VCaP (cell line): ENCODE measurements at regions not wholly inside any gene's neighbourhood (a gene's known extent, or its start where the extent isn't known, plus 50 kb on each side); places are given as distances from the start of the nearest gene placed in this dataset.

ENCODE experiments used
- H3K27ac ChIP-seq: fragments of 450-650 bp; 2 replicates; pipeline ENCODE4 v1.5.1; 2017
- TF ChIP-seq, protein P1 (sequence below): fragments of 450-650 bp; conservative IDR thresholded peaks from 2 replicates; pipeline ENCODE4 v1.5.1; 2017; ENCODE audit warnings: mild to moderate bottlenecking, moderate library complexity

DNA sequence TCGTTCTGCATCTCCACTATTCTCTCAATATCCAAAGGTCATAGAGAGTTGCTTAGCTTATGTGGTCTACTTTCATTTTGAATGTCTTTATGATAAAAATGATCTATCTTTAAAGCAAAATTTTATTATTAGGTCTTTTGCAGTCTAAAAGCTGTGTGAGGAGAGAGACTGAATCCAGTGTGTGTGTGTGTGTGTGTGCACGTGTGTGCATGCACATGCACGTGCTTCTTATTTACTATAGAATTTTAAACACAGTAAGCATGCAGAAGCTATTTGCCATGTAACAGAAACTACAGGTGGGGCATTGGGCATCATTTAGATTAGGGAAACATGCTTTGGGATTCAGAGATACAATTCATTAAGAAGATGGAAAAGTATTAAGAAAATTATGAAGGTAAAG, 136.0 kb upstream of the SPRY2 start:
- no peak overlapping the region for H3K27ac ChIP-seq
- TF ChIP-seq, protein P1, sequence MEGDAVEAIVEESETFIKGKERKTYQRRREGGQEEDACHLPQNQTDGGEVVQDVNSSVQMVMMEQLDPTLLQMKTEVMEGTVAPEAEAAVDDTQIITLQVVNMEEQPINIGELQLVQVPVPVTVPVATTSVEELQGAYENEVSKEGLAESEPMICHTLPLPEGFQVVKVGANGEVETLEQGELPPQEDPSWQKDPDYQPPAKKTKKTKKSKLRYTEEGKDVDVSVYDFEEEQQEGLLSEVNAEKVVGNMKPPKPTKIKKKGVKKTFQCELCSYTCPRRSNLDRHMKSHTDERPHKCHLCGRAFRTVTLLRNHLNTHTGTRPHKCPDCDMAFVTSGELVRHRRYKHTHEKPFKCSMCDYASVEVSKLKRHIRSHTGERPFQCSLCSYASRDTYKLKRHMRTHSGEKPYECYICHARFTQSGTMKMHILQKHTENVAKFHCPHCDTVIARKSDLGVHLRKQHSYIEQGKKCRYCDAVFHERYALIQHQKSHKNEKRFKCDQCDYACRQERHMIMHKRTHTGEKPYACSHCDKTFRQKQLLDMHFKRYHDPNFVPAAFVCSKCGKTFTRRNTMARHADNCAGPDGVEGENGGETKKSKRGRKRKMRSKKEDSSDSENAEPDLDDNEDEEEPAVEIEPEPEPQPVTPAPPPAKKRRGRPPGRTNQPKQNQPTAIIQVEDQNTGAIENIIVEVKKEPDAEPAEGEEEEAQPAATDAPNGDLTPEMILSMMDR: no peak

DNA sequence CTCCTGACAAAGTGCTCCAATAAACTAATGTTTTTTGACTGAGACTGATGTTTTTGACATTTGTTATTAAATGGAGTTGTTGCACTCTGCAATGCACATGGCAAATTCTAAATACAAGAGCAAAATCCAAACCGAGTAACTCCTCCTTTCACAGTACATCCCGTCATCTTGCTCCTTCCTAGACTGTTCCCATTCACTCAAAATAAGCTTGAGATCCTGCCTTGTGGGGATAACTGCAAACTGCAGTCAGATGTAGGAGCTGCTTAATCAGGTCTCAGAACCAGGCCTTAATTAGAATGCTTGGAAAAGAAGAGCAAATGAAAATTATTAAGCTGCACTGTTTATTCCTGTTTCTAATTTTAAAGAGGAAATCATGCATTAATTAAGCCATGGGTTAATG, 134.8 kb upstream of the SPRY2 start:
- TF ChIP-seq, protein P1: no peak
- H3K27ac ChIP-seq: no peak overlapping the region

DNA sequence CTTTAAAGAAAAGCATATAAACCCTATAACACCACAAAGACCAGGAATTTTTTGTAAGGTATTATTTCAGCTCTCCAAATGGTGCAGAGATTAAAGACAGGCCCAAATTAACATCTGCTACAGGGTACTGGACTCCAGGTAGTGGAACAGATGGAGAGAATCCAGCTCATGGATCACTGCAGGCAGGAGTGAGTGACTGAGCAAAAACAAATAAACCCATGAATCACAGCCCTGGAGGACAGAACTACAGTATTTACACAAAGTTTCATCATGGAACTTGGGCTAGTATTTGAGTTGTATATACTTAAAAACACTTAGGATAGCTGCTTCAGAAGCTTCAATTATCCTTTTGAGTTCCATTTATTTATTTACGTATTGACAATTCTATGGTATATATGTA, 132.8 kb upstream of the SPRY2 start:
- H3K27ac ChIP-seq: no peak overlapping the region
- TF ChIP-seq, protein P1: no peak

DNA sequence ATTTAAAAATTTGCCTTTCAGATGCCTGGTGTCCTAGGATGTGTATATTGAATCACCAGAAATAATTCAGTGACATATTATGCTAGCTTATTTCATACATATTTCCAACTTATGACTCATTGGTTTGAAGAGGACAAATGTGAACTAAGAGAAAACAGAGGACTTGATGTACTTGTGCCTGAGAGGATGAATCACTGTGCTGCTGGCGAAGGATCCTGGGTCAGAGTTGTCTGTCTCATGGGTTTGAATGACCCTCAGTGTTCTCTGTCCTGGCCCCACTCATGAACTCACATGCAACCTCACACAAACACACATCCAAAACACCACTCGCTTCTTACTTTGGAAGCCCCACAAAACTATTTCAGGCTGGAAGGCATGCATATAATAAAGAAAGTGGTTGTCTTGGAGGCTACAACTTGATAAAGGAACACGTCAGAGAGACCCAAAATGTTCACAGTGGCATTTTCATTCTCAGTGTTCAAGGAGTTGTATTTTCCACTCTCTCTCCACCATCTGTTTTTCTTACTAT, 129.0 kb upstream of the SPRY2 start:
- no peak overlapping the region for H3K27ac ChIP-seq

DNA sequence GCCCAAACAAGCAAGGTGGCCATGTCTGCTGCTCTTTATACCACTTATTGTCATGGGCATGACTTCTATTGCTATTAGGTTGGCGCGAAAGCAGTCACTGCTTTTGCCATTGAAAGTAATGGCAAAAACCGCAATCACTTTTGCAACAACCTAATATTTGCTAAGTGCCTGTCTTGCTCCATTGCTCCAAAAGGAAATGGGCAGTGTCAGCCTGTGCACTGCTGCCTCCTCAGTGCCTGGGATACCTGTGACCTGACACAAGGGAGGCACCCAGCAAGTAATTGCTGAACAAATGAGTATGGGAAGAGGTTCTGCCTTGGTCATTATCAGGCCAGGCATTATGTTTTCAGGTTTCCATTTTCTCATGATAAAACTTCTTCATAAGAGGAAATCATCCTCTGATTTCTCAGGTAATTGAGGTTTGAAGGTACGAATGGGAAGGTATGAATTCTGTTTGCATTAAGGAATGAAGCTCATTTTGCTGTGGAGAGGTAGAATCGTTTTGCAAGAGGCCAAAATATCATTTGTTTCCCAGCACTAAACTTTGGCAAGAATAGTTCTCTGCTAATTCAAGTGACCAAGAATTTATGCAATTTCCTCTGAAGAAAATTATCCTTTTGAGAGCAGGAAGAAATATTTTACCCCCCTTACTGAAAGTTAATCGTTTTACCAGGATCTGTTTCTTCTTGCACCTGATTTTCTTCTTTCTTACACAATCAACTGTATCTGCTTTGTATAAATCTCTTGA, 128.4 kb upstream of the SPRY2 start:
- TF ChIP-seq, protein P1: no peak
- H3K27ac ChIP-seq: no peak overlapping the region

More for the DNA sequence above, 129.0 kb upstream of the SPRY2 start:
- TF ChIP-seq, protein P1: no peak

DNA sequence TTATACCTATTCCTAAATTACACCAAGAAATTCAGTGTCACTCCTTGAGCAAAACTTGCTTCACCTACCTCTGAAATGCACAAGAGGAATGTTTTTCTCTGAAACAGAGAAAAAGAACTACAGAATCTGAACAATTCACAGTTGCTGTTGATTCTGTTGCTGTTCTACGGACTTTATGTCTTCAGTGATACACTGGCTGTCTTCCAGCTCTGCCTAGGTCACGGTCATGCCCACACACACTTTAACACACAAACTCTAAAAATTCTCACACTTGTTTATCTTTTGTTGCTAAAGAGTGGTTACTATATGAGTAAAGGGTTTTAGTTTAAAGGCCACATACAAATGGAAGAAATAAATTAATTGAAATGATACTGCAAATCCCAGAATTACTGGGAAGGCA, 124.4 kb upstream of the SPRY2 start:
- no peak overlapping the region for H3K27ac ChIP-seq
- TF ChIP-seq, protein P1: no peak

DNA sequence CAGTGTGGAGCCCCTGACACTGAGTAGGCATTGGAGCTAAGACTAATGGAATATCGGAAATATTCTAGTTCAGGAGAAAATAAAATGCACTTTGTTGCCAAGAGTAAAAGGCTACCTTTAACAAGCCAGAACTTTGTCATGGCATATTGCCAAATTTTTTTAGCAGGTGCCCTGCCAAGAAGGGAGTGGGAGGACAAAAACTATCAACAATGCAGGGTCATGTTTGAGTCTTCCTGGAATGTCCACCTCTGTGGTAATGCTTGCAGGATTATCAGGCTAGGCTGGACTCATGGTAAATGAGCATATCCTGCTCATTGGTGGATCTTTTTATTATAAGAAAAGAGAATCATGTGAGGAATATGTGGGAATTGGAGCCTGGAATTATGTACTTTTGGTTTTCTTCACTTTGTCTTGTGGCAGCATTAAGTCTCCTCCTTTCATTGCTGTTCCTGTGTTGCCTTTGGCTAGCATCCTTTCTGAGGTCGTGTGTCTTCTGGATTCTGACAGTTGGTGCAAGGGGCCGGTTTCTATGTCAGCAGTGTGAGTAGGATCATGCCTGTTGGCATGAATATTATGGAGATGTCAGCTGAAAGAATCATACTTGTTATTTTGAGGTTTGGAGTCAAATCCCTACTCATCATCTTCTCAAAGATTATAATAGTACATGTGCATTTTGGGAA, 122.9 kb upstream of the SPRY2 start:
- TF ChIP-seq, protein P1: no peak

More for the DNA sequence above, 122.9 kb upstream of the SPRY2 start:
- H3K27ac ChIP-seq: no peak overlapping the region
